GM06990 (cell line): ENCODE measurements at regions not wholly inside any gene's neighbourhood (a gene's known extent, or its start where the extent isn't known, plus 50 kb on each side); places are given as distances from the start of the nearest gene placed in this dataset.

Experiments used
- DNase-seq: peaks from one replicate; pipeline ENCODE4 v3.0.0-alpha.2; 2011; ENCODE audit not compliant: insufficient read length; ENCODE audit errors: extremely low read depth
- H3K27me3 ChIP-seq: replicated peaks from 2 replicates; pipeline ENCODE4 v1.6.0; 2011; ENCODE audit warnings: low read length; ENCODE audit not compliant: control insufficient read depth, insufficient read depth
- H3K36me3 ChIP-seq: 2 replicates; pipeline ENCODE4 v1.5.1; 2011; ENCODE audit warnings: low read length; ENCODE audit not compliant: control insufficient read depth, insufficient read depth
- H3K4me3 ChIP-seq: replicated peaks from 2 replicates; pipeline ENCODE4 v1.5.1; 2011; ENCODE audit warnings: low read depth, mild to moderate bottlenecking, control low read depth, low read length
- CTCF ChIP-seq: IDR thresholded peaks from 2 replicates; pipeline ENCODE4 v1.5.1; 2011; ENCODE audit warnings: low read length, control low read depth, mild to moderate bottlenecking, inconsistent platforms; ENCODE audit not compliant: insufficient read depth, poor library complexity, severe bottlenecking

DNA sequence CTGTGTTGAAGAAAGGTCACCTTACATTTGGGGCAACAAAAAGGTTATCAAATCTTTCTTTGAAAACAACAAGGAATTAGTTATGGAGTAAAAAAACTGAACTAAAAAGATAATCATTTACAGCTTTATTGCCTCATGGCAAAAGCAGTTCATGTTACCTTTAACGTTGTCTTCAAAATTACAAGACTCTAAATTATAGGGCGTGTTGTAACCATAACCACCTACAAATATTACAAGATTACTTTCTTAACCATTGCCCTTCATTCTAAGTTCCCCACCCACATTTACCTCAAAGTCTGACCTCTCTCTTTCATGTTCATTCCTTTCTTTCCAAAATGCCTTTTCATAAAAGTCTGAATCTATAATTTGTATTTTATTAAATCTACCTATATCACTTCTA is 74.6 kb upstream of the LRATD1 start:
- H3K27me3 ChIP-seq, result no peaks in the 10 kb centered on the region
- H3K36me3 ChIP-seq, result no peaks in the 10 kb centered on the region
- no peak for DNase-seq
- no peak overlapping the region for H3K4me3 ChIP-seq
- TF ChIP-seq CTCF, result no peak

- TF ChIP-seq CTCF, result no peak
- no peak for DNase-seq
- Histone ChIP-seq H3K27me3 (no peaks in the 10 kb centered on the region), H3K4me3 (no peak overlapping the region), H3K36me3 (no peaks in the 10 kb centered on the region)
Measured at GRCh38 chr2:14558335-14558919, 74.1 kb upstream of the LRATD1 start.

DNA sequence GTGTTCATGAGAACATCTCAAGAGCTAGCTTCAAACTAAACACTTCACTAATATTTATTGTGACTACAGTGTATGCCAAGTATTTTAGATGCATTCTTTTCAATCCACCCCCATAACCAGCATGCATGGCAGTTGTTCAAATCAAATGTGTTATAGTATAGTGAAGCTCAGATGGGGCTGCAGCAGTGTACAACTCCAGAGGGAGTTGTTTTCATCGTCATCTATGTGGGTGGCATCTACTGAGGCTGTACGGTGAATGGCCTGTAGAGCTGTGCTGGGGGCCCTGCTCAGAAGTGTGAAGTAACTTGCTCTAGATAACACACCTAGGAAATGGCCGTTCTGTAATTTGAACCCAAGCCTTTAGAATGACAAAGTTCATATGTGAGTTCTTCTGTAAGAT is 71.8 kb upstream of the LRATD1 start:
- H3K4me3 ChIP-seq, result no peak overlapping the region
- DNase-seq, result no peak
- TF ChIP-seq CTCF, result no peak
- no peaks in the 10 kb centered on the region for H3K36me3 ChIP-seq
- no peaks in the 10 kb centered on the region; the same call in 1 of the 2 replicates for H3K27me3 ChIP-seq

DNA sequence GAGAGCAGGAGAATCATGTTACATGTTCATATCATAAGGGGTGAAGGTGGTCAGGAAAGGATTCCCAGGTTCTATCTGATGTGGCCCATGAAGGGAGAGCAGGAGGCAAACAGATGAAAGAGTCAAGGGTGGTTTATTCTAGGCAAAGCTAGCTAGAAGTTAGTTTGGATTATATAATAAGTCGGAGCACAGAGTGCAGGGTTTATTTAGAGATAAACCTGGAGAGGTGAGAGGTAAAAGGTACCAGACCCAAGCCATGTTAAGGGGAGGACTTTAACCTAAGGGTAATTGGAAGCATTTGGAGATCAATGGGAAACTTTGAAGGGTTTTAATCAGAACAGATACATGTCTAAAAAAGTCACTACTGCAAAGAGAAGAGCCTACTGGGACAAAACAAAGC is 69.2 kb upstream of the LRATD1 start:
- DNase-seq, result no peak
- TF ChIP-seq CTCF, result no peak

GRCh38 chr2:14565666-14566065 is 66.9 kb upstream of the LRATD1 start:
- no peak for DNase-seq
- no peak overlapping the region for H3K4me3 ChIP-seq
- no peaks in the 10 kb centered on the region; the same call in 1 of the 2 replicates for H3K27me3 ChIP-seq
- no peak for TF ChIP-seq CTCF
- H3K36me3 ChIP-seq, result no peaks in the 10 kb centered on the region

More for the DNA sequence above, 69.2 kb upstream of the LRATD1 start:
- H3K36me3 ChIP-seq, result no peaks in the 10 kb centered on the region
- H3K27me3 ChIP-seq, result no peaks in the 10 kb centered on the region; the same call in 1 of the 2 replicates
- H3K4me3 ChIP-seq, result no peak overlapping the region

- Histone ChIP-seq H3K36me3 (no peaks in the 10 kb centered on the region), H3K27me3 (no peaks in the 10 kb centered on the region; the same call in 1 of the 2 replicates), H3K4me3 (no peak overlapping the region)
- no peak for TF ChIP-seq CTCF
- DNase-seq, result no peak
Measured at GRCh38 chr2:14567561-14567960, 65.0 kb upstream of the LRATD1 start.
